ENCODE measurements at regions not wholly inside any gene's neighbourhood (a gene's known extent, or its start where the extent isn't known, plus 50 kb on each side); places are given as distances from the start of the nearest gene placed in this dataset.
"Not testable (repeated sequence)": the region's sequence is repeated elsewhere in the genome, so short reads cannot be mapped to it uniquely, and the experiment has no call there.

- TF ChIP-seq POLR2AphosphoS5 (IDR thresholded peaks at IDR 0.05; ENCODE audit: low read depth, low read length); POLR2A (IDR thresholded peaks at IDR 0.05; ENCODE audit: low read depth, low read length); TAF1 (IDR thresholded peaks at IDR 0.05; ENCODE audit: borderline replicate concordance, low read depth, low read length): not testable (repeated sequence)
Measured at GRCh38 chr7:65699715-65700356, 173.0 kb upstream of the VKORC1L1 start.
